ENCODE measurements at regions not wholly inside any gene's neighbourhood (a gene's known extent, or its start where the extent isn't known, plus 50 kb on each side); places are given as distances from the start of the nearest gene placed in this dataset.

DNA sequence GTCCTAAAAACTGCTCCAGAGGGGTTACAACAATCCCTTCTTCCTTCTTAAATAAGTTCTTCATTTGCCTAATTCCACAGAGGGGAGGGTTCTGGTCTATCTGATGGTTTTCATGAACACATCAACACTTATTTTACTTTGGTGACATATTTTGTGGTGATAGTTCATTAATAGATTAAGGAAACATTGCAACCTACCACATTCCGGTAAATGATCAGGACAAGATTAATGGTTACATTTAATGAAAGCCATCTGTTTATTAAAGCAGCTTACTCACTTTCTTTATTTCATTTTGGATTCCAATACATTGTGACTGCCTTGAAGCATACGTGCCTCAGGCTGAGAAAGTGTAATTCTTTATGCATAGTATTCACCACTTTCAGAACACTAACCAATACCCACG is 101.0 kb downstream of the SKIDA1 start:
- no peak for TF ChIP-seq RAD21 (IDR thresholded peaks at IDR 0.05; ENCODE audit: low read depth)
- TF ChIP-seq TAF1 (IDR thresholded peaks at IDR 0.05; ENCODE audit: low read depth) = no peak
- no peak for TF ChIP-seq EGR1 (IDR thresholded peaks at IDR 0.05)
- TF ChIP-seq ZBTB7A (IDR thresholded peaks at IDR 0.05; ENCODE audit: low read depth) = no peak
- no peak for TF ChIP-seq YY1 (IDR thresholded peaks at IDR 0.05; ENCODE audit: low read depth)
- no peak for TF ChIP-seq CREB1 (IDR thresholded peaks at IDR 0.05; ENCODE audit: low read depth)

Measured in Ishikawa (cell line).